ENCODE measurements at regions not wholly inside any gene's neighbourhood (a gene's known extent, or its start where the extent isn't known, plus 50 kb on each side); places are given as distances from the start of the nearest gene placed in this dataset.

- TF ChIP-seq POLR2A (IDR thresholded peaks at IDR 0.05), result no peak
- no peak for TF ChIP-seq CTCF (IDR thresholded peaks at IDR 0.05)
Measured at GRCh38 chr5:11962122-11962521, 57.9 kb upstream of the CTNND2 start.

Measured in Peyer's patch (tissue), 4 donors.